ENCODE measurements at regions not wholly inside any gene's neighbourhood (a gene's known extent, or its start where the extent isn't known, plus 50 kb on each side); places are given as distances from the start of the nearest gene placed in this dataset.
"Not testable (repeated sequence)": the region's sequence is repeated elsewhere in the genome, so short reads cannot be mapped to it uniquely, and the experiment has no call there.

- Mint-ChIP-seq H3K27me3 (no peaks in the 10 kb centered on the region), H3K9me3 (no peaks in the 10 kb centered on the region), H3K4me3 (no peak overlapping the region), H3K27ac (no peak overlapping the region), H3K4me1 (ENCODE audit: low read depth) (no peaks in the 10 kb centered on the region), H3K36me3 (ENCODE audit: low read depth) (no peaks in the 10 kb centered on the region)
Observed at GRCh38 chr13:73551736-73552135, 492.9 kb downstream of the KLF5 start.

DNA sequence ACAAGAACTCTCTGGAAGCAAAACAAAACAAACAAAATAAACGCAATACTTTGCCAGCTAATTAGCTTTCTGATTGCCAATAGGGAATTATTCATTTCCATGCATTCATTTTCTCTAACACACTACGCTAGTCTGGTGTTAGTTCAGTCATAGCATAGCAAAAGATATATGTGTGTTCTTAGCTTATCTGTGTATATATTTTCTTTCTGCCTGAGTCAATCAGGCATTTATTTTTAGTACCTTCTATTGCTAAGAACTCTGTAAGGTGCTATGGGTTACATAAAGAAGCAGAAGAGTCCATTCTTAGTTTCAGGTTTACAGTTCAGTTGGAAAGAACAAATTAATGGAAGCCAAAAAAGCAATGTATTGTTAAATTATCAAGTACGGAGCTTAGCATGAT is 490.9 kb downstream of the KLF5 start:
- Mint-ChIP-seq H3K36me3 (ENCODE audit: low read depth) (no peaks in the 10 kb centered on the region), H3K27ac (no peak overlapping the region), H3K4me1 (ENCODE audit: low read depth) (no peaks in the 10 kb centered on the region), H3K4me3 (no peak overlapping the region), H3K27me3 (no peaks in the 10 kb centered on the region), H3K9me3 (no peaks in the 10 kb centered on the region)

- H3K9me3 Mint-ChIP-seq = no peaks in the 10 kb centered on the region
- no peaks in the 10 kb centered on the region for H3K27me3 Mint-ChIP-seq
- H3K4me1 Mint-ChIP-seq (ENCODE audit: low read depth) = no peaks in the 10 kb centered on the region
- H3K27ac Mint-ChIP-seq = no peak overlapping the region
- no peak overlapping the region for H3K4me3 Mint-ChIP-seq
- no peaks in the 10 kb centered on the region for H3K36me3 Mint-ChIP-seq (ENCODE audit: low read depth)
Observed at GRCh38 chr13:73548449-73548848, 489.6 kb downstream of the KLF5 start.

DNA sequence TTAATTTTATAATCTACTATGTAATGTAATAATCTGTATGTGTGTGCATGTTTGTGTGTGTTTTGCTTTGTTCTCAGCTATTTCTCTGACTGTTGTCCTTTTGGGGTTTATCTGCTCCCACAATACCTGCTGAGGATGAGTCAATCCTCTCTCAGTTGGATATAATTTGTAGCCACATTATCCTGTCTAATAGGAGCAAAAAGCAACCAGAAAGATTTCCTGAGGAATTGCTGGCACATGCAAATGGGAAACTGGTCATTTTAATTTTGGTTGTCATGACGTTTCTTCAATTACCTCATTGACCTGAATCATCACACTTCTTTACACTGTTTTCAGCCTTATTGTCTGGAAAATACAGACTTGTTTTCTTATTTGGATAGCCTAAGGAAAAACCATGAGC is 488.4 kb downstream of the KLF5 start:
- Mint-ChIP-seq H3K27me3 (no peaks in the 10 kb centered on the region), H3K4me1 (ENCODE audit: low read depth) (no peaks in the 10 kb centered on the region), H3K9me3 (no peaks in the 10 kb centered on the region), H3K27ac (no peak overlapping the region), H3K4me3 (no peak overlapping the region), H3K36me3 (ENCODE audit: low read depth) (no peaks in the 10 kb centered on the region)

DNA sequence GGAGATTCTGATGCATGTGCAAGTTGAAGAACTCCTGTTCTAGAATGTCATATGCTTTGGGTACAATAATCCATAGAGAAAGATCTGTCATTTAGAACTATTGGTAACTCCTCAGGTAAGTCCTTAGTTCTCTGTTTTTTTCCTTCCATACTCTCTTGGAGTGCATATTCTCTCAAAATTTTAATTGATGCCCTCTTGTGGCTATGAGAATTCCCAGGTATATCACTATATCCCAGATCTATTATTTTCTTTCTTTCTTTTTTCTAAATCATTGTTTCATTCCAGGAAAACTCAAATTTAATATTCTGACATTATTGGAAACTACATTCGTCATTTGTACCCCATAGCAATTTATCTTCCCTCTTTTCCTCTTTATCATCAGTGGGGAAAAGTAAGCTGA is 485.4 kb downstream of the KLF5 start:
- Mint-ChIP-seq H3K27me3 (no peaks in the 10 kb centered on the region), H3K36me3 (ENCODE audit: low read depth) (no peaks in the 10 kb centered on the region), H3K27ac (no peak overlapping the region), H3K4me3 (no peak overlapping the region), H3K9me3 (no peaks in the 10 kb centered on the region), H3K4me1 (ENCODE audit: low read depth) (no peaks in the 10 kb centered on the region)

- Mint-ChIP-seq H3K9me3 (no peaks in the 10 kb centered on the region), H3K4me3 (no peak overlapping the region), H3K27me3 (no peaks in the 10 kb centered on the region), H3K27ac (no peak overlapping the region), H3K36me3 (ENCODE audit: low read depth) (no peaks in the 10 kb centered on the region), H3K4me1 (ENCODE audit: low read depth) (no peaks in the 10 kb centered on the region)
Observed at GRCh38 chr13:73542446-73542845, 483.6 kb downstream of the KLF5 start.

GRCh38 chr13:73536865-73537264 is 478.1 kb downstream of the KLF5 start:
- H3K4me3 Mint-ChIP-seq = no peak overlapping the region
- no peaks in the 10 kb centered on the region for H3K27me3 Mint-ChIP-seq
- H3K9me3 Mint-ChIP-seq = no peaks in the 10 kb centered on the region
- no peaks in the 10 kb centered on the region for H3K36me3 Mint-ChIP-seq (ENCODE audit: low read depth)
- H3K27ac Mint-ChIP-seq = no peak overlapping the region
- H3K4me1 Mint-ChIP-seq (ENCODE audit: low read depth) = no peaks in the 10 kb centered on the region

DNA sequence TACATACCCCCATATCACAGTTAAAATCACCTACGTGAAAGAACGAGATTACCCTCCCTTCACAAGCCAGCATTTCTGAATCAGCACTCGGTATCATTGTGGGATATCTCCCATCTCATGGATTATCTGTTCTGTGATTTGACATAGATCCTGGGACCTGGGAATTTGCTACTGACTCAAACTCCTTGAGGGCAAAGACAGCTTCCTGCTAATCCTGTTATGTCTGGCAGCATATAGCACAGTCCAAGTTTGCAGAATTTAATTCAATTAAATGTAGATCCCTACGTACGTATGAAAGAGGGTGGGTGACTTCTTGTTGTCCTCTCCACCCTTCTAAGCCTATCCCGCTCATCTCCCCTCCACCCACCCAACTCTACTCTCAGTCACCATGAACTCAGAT is 476.5 kb downstream of the KLF5 start:
- Mint-ChIP-seq H3K4me3 (no peak overlapping the region), H3K9me3 (no peaks in the 10 kb centered on the region), H3K4me1 (ENCODE audit: low read depth) (no peaks in the 10 kb centered on the region), H3K27me3 (no peaks in the 10 kb centered on the region), H3K27ac (no peak overlapping the region), H3K36me3 (ENCODE audit: low read depth) (no peaks in the 10 kb centered on the region)

DNA sequence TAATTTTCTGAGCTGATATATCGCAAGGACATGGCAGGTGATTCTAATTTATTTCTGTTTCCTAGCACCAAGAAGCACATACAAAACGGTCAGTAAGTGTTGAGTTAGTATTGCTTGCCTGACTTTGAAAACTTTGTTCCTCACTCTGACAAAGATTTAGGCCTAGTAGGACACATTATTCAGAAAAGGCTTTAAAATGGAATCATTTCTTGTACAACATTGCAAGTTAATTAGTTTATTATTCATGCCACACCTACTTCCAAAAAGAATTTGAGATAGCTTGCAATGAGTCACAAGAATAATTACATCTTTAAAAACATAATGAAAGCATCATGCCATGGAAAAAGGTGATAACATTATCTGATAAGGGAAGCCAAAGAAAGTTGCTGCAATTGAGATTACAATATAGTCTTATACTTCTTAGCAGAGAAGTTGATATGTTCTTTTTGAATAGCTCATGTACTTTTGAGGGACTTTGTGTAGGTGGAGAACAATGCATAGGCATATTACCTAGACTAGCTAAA is 474.2 kb downstream of the KLF5 start:
- Mint-ChIP-seq H3K4me3 (no peak overlapping the region), H3K9me3 (no peaks in the 10 kb centered on the region), H3K27ac (no peak overlapping the region), H3K36me3 (ENCODE audit: low read depth) (no peaks in the 10 kb centered on the region), H3K4me1 (ENCODE audit: low read depth) (no peaks in the 10 kb centered on the region), H3K27me3 (no peaks in the 10 kb centered on the region)

DNA sequence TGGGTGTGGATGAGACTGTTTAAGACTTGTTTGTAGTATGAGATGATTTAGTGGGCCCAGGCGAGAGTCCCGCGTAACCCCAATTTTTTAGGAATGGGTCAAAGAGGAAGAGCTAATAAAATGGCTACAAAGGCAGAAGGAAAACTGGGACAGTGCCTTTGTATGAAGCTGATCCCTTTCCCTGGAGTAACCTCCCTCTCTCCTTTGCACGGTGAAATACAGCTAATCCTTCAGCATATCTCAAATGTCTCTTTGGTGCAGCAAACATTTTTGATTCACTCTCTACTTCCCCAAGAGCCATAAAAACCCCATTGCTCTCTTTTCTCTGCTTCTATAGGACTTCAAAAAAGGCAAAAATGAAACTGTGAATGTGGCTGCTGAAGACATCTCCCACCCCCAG is 473.8 kb downstream of the KLF5 start:
- H3K4me1 Mint-ChIP-seq (ENCODE audit: low read depth) = no peaks in the 10 kb centered on the region
- H3K27me3 Mint-ChIP-seq = no peaks in the 10 kb centered on the region
- H3K36me3 Mint-ChIP-seq (ENCODE audit: low read depth) = no peaks in the 10 kb centered on the region
- H3K4me3 Mint-ChIP-seq = no peak overlapping the region
- no peak overlapping the region for H3K27ac Mint-ChIP-seq
- H3K9me3 Mint-ChIP-seq = no peaks in the 10 kb centered on the region

DNA sequence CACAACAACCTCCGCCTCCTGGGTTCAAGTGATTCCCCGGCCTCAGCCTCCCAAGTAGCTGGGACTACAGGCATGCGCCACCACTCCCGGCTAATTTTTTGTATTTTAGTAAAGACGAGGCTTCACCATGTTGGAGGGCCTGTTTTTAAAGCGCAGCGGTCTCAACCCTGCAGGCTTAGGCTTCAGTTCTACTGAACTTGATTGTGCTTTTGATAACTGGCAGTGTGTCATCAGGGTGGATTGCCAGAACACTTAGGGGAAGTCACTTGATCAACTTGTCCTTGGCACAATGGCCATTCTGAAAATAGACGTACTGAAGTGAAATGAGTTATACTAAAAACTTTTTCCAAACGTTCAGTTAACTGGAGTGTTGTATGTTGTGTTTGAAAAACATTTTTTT is 472.2 kb downstream of the KLF5 start:
- H3K4me3 Mint-ChIP-seq = no peak overlapping the region
- H3K27me3 Mint-ChIP-seq = no peaks in the 10 kb centered on the region
- no peaks in the 10 kb centered on the region for H3K9me3 Mint-ChIP-seq
- no peaks in the 10 kb centered on the region for H3K4me1 Mint-ChIP-seq (ENCODE audit: low read depth)
- H3K27ac Mint-ChIP-seq = no peak overlapping the region
- H3K36me3 Mint-ChIP-seq (ENCODE audit: low read depth) = no peaks in the 10 kb centered on the region

- Mint-ChIP-seq H3K27me3 (no peaks in the 10 kb centered on the region), H3K36me3 (ENCODE audit: low read depth) (no peaks in the 10 kb centered on the region), H3K27ac (no peak overlapping the region), H3K4me1 (ENCODE audit: low read depth) (peaks cover 20% of the 10 kb centered on the region), H3K4me3 (no peak overlapping the region), H3K9me3 (no peaks in the 10 kb centered on the region)
Observed at GRCh38 chr13:73522937-73523336, 464.1 kb downstream of the KLF5 start.

DNA sequence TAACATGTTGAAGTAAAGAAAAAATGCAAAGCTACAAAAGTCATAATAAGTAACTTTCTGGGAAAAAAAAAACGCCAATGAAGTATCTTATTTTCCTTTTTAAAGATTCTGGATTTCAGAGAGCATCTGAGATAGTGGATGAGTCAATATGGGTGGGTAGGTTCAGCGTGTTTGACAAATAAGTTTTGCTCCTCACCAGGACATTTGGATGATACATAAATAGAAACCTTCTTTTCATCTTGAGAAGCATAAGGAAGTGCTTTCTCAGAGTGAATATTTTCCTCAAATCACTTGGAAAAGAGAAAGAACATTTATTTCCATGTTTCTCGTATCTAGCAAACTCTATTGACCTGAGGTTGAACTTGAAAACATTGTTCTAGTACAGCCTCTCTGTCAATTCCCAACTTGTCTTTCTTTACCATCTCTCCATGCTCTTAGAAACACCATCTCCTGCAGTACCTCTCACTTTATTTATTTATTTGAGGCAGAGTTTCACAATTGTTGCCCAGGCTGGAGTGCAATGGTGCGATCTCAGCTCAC is 463.2 kb downstream of the KLF5 start:
- no peaks in the 10 kb centered on the region for H3K36me3 Mint-ChIP-seq (ENCODE audit: low read depth)
- no peaks in the 10 kb centered on the region for H3K9me3 Mint-ChIP-seq
- H3K4me1 Mint-ChIP-seq (ENCODE audit: low read depth) = peaks cover 20% of the 10 kb centered on the region
- H3K4me3 Mint-ChIP-seq = no peak overlapping the region
- no peak overlapping the region for H3K27ac Mint-ChIP-seq
- no peaks in the 10 kb centered on the region for H3K27me3 Mint-ChIP-seq

DNA sequence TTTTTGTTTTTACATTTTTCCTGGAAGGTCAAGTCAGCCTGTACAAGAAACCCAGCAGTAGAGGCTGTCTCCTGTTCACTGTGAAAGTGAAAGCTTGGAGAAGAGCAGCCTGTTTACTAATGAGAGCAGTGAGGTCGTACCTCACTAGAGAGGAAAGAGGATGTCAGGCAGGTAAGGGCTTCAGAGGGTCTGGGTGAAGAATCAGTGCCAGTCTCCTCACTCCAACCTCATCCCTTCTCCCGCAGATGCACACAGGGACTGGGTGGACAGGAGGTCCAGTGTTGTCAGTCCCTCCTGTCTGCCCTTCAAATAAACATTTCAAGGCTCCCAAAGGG is 462.5 kb downstream of the KLF5 start:
- Mint-ChIP-seq H3K9me3 (no peaks in the 10 kb centered on the region), H3K27ac (peak overlapping the region; percentile 80), H3K4me3 (peak overlapping the region; percentile 59), H3K36me3 (ENCODE audit: low read depth) (no peaks in the 10 kb centered on the region), H3K27me3 (no peaks in the 10 kb centered on the region), H3K4me1 (ENCODE audit: low read depth) (peaks cover 20% of the 10 kb centered on the region)

DNA sequence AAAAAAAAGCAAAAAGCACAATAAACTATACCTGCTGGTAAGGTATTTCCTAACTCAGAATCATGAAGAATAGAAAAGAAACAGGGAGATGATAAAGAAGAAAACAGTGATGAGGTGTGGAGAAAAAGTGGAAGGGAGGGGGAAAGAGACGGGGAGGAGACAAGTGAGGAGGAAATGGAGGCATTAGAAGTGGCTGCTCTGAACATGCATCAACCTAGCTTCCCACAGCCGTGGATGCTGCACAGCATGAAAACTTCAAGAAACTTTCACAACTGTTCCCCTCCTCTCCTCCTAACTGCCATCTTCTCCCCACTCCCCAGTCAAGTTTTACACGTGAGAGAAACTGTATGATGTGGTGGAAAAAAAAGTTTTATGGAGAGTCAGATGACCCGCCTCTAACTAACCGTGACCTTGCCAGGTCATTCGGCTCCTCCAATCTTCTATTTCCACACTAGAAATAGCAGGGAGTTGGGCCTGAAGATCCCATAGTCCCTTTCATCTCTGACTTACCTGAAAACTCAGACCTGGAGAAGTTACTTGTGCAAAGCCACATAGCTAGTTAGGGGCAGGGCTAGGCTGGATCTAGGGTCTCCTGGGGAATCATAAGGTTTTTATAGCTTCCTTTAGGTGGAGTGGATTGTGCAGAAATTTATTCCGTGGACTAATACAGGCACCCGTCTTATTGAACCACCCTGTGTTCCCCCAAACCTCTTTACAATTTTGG is 461.9 kb downstream of the KLF5 start:
- H3K27me3 Mint-ChIP-seq = no peaks in the 10 kb centered on the region
- no peaks in the 10 kb centered on the region for H3K36me3 Mint-ChIP-seq (ENCODE audit: low read depth)
- H3K4me1 Mint-ChIP-seq (ENCODE audit: low read depth) = peaks cover 20% of the 10 kb centered on the region
- peak overlapping the region; percentile 80 for H3K27ac Mint-ChIP-seq
- no peaks in the 10 kb centered on the region for H3K9me3 Mint-ChIP-seq
- peak overlapping the region; percentile 59 for H3K4me3 Mint-ChIP-seq

- H3K27ac Mint-ChIP-seq = peak overlapping the region; percentile 80
- H3K4me1 Mint-ChIP-seq (ENCODE audit: low read depth) = peaks cover 20% of the 10 kb centered on the region
- H3K36me3 Mint-ChIP-seq (ENCODE audit: low read depth); H3K9me3 Mint-ChIP-seq; H3K27me3 Mint-ChIP-seq: not testable (repeated sequence)
- peak overlapping the region; percentile 59 for H3K4me3 Mint-ChIP-seq
Observed at GRCh38 chr13:73520135-73520534, 461.3 kb downstream of the KLF5 start.

All from stimulated activated naive CD8-positive, alpha-beta T cell treated with anti-CD3 and anti-CD28 coated beads, Interleukin-15, Interleukin-2, amounts not matched to agents 100 ng/mL and 50 ng/mL, for 24 hours (primary cell).